Neuronal stem cell (in vitro differentiated cells): ENCODE measurements at regions not wholly inside any gene's neighbourhood (a gene's known extent, or its start where the extent isn't known, plus 50 kb on each side); places are given as distances from the start of the nearest gene placed in this dataset.
"Not testable (repeated sequence)": the region's sequence is repeated elsewhere in the genome, so short reads cannot be mapped to it uniquely, and the experiment has no call there.

ENCODE experiments used
- DNase-seq: peaks from one replicate; pipeline ENCODE4 v3.0.0-alpha.2; 2013; ENCODE audit warnings: low spot score
- H2AFZ ChIP-seq: one replicate; pipeline ENCODE4 v1.6.1; 2013; ENCODE audit warnings: mild to moderate bottlenecking, low read length, inconsistent platforms
- H2AK5ac ChIP-seq: 2 replicates; pipeline ENCODE4 v1.6.1; 2013; ENCODE audit warnings: low read depth, mild to moderate bottlenecking, inconsistent platforms, low read length, moderate library complexity, mixed read lengths
- H2BK120ac ChIP-seq: 2 replicates; pipeline ENCODE4 v1.6.1; 2013; ENCODE audit warnings: low read depth, mild to moderate bottlenecking, inconsistent platforms, low read length, moderate library complexity, mixed read lengths
- H2BK12ac ChIP-seq: one replicate; pipeline ENCODE4 v1.6.1; 2013; ENCODE audit warnings: low read length, inconsistent platforms
- H2BK15ac ChIP-seq: 2 replicates; pipeline ENCODE4 v1.6.1; 2013; ENCODE audit warnings: mild to moderate bottlenecking, low read length, inconsistent platforms, mixed read lengths
- H2BK5ac ChIP-seq: one replicate; pipeline ENCODE4 v1.6.1; 2013; ENCODE audit warnings: inconsistent platforms, mild to moderate bottlenecking, low read length, moderate library complexity
- H3K14ac ChIP-seq: one replicate; pipeline ENCODE4 v1.6.1; 2013; ENCODE audit warnings: low read length, inconsistent platforms
- H3K18ac ChIP-seq: 2 replicates; pipeline ENCODE4 v1.6.1; 2013; ENCODE audit warnings: low read length, inconsistent platforms
- H3K23ac ChIP-seq: 2 replicates; pipeline ENCODE4 v1.6.1; 2013; ENCODE audit warnings: low read depth, mild to moderate bottlenecking, mixed read lengths, low read length, inconsistent platforms; ENCODE audit not compliant: poor library complexity
- H3K27ac ChIP-seq: replicated peaks from 3 replicates; pipeline ENCODE4 v1.5.1; 2013; ENCODE audit warnings: low read length, inconsistent platforms
- H3K27me3 ChIP-seq, 3 experiments: 2 replicates each; pipeline ENCODE4 v1.6.1; 2013; ENCODE audit warnings: low read length in 3 of 3, mild to moderate bottlenecking in 2 of 3, inconsistent platforms in 1 of 3, low read depth in 1 of 3, mixed read lengths in 1 of 3, moderate library complexity in 1 of 3; ENCODE audit not compliant: control insufficient read depth in 3 of 3, insufficient read depth in 3 of 3
- H3K36me3 ChIP-seq, 2 donors: replicated peaks in 1 of 2; 2 replicates each; pipeline ENCODE4 v1.6.1; 2013; ENCODE audit warnings: low read length in 2 of 2; ENCODE audit not compliant: control insufficient read depth in 2 of 2, insufficient read depth in 2 of 2
- H3K4ac ChIP-seq: 2 replicates; pipeline ENCODE4 v1.6.1; 2013; ENCODE audit warnings: inconsistent platforms, mild to moderate bottlenecking, low read length, moderate library complexity
- H3K4me1 ChIP-seq, 2 donors: 1 replicate in 1 of 2; 2 replicates in 1 of 2; pipeline ENCODE4 v1.6.1; 2013; ENCODE audit warnings: low read length in 2 of 2, low read depth in 1 of 2; ENCODE audit not compliant: control insufficient read depth in 2 of 2, insufficient read depth in 1 of 2
- H3K4me2 ChIP-seq: one replicate; pipeline ENCODE4 v1.6.1; 2013; ENCODE audit warnings: mild to moderate bottlenecking, low read length, inconsistent platforms; ENCODE audit not compliant: insufficient read depth, poor library complexity, severe bottlenecking
- H3K4me3 ChIP-seq, 2 donors: 2 replicates each; pipeline ENCODE4 v1.5.1; 2013; ENCODE audit warnings: low read length in 2 of 2, mild to moderate bottlenecking in 2 of 2, inconsistent platforms in 1 of 2, moderate library complexity in 1 of 2
- H3K79me1 ChIP-seq: one replicate; pipeline ENCODE4 v1.6.1; 2013; ENCODE audit warnings: low read depth, mild to moderate bottlenecking, inconsistent platforms, low read length, moderate library complexity
- H3K9ac ChIP-seq: one replicate; pipeline ENCODE4 v1.6.1; 2013; ENCODE audit warnings: mild to moderate bottlenecking, low read depth, low read length, inconsistent platforms; ENCODE audit not compliant: poor library complexity
- H3K9me3 ChIP-seq, 2 donors: replicated peaks in 1 of 2; 2 replicates each; pipeline versions ENCODE3 to v1.6.1; 2013; ENCODE audit warnings: low read length in 2 of 2, mild to moderate bottlenecking in 2 of 2, inconsistent platforms in 1 of 2, low read depth in 1 of 2, mixed read lengths in 1 of 2, moderate library complexity in 1 of 2; ENCODE audit not compliant: control insufficient read depth in 2 of 2, insufficient read depth in 1 of 2
- H4K8ac ChIP-seq: one replicate; pipeline ENCODE4 v1.6.1; 2013; ENCODE audit warnings: low read depth, mild to moderate bottlenecking, inconsistent platforms, low read length, moderate library complexity
- H4K91ac ChIP-seq: one replicate; pipeline ENCODE4 v1.6.1; 2013; ENCODE audit warnings: low read length, low read depth, mild to moderate bottlenecking, inconsistent platforms; ENCODE audit not compliant: poor library complexity
- WGBS, 2 donors: extraction: QIAGEN DNeasy Blood & Tissue Kit; methylation state at CpG; one replicate each; pipeline ENCODE4 v1.1.7; 2013; ENCODE audit warnings: missing lambda C conversion rate in 2 of 2, mixed read lengths in 1 of 2; ENCODE audit not compliant: insufficient read length in 2 of 2, insufficient replicate concordance in 1 of 2; ENCODE audit errors: extremely low coverage in 2 of 2; 5-methylcytosine and 5-hydroxymethylcytosine counted together

- no peak for DNase-seq
- Histone ChIP-seq H4K8ac (no peak overlapping the region), H3K36me3 (no peaks in the 10 kb centered on the region), H3K14ac (no peak overlapping the region), H3K18ac (no peak overlapping the region), H4K91ac (no peak overlapping the region), H3K4ac (no peak overlapping the region), H3K27me3 (no peaks in the 10 kb centered on the region), H2AFZ (no peak overlapping the region), H2BK120ac (no peak overlapping the region), H2AK5ac (no peak overlapping the region), H3K79me1 (no peaks in the 10 kb centered on the region), H2BK15ac (no peak overlapping the region), H3K23ac (no peak overlapping the region), H3K4me2 (no peak overlapping the region), H2BK12ac (no peak overlapping the region), H3K9ac (no peak overlapping the region), H3K4me3 (no peak overlapping the region), H3K4me1 (no peaks in the 10 kb centered on the region), H3K9me3 (no peaks in the 10 kb centered on the region), H3K27ac (no peak overlapping the region), H2BK5ac (no peak overlapping the region)
- WGBS, 2 donors, result no CpG with 5 or more reads among the region's 1 CpG
These were observed 116.0 kb downstream of the TTC6 start for GRCh38 chr14:37711356-37711830.

GRCh38 chr14:37711831-37712475 lies 116.5 kb downstream of the TTC6 start:
- H3K36me3 ChIP-seq, result no peaks in the 10 kb centered on the region
- no peak overlapping the region for H3K4me3 ChIP-seq
- H3K23ac ChIP-seq, result no peak overlapping the region
- no peak overlapping the region for H4K8ac ChIP-seq
- no peak overlapping the region for H3K4me2 ChIP-seq
- no peak for DNase-seq
- H3K9ac ChIP-seq, result no peak overlapping the region
- H3K14ac ChIP-seq, result no peak overlapping the region
- H3K27me3 ChIP-seq, result no peaks in the 10 kb centered on the region
- H3K4ac ChIP-seq, result no peak overlapping the region
- H2BK15ac ChIP-seq, result no peak overlapping the region
- no peaks in the 10 kb centered on the region for H3K4me1 ChIP-seq
- H2AFZ ChIP-seq, result no peak overlapping the region
- H2AK5ac ChIP-seq, result no peak overlapping the region
- no CpG with 5 or more reads among the region's 5 CpGs for WGBS, 2 donors
- no peak overlapping the region for H2BK12ac ChIP-seq
- no peak overlapping the region for H2BK5ac ChIP-seq
- H3K27ac ChIP-seq, result no peak overlapping the region
- H4K91ac ChIP-seq, result no peak overlapping the region
- H2BK120ac ChIP-seq, result no peak overlapping the region
- no peaks in the 10 kb centered on the region for H3K9me3 ChIP-seq
- H3K18ac ChIP-seq, result no peak overlapping the region
- no peaks in the 10 kb centered on the region for H3K79me1 ChIP-seq

GRCh38 chr14:37712476-37712860 lies 117.0 kb downstream of the TTC6 start:
- not testable (repeated sequence) for H4K91ac ChIP-seq, H4K8ac ChIP-seq, H2BK15ac ChIP-seq, H2BK120ac ChIP-seq, H3K27me3 ChIP-seq, H3K4me2 ChIP-seq, H3K14ac ChIP-seq, H2AFZ ChIP-seq, H3K27ac ChIP-seq, H3K4me1 ChIP-seq, H2BK5ac ChIP-seq, H3K18ac ChIP-seq, H3K9me3 ChIP-seq, H3K4me3 ChIP-seq, DNase-seq, H3K9ac ChIP-seq, H2AK5ac ChIP-seq, H3K36me3 ChIP-seq, H2BK12ac ChIP-seq, H3K23ac ChIP-seq, H3K4ac ChIP-seq, H3K79me1 ChIP-seq
- WGBS, 2 donors, result no CpG with 5 or more reads among the region's 3 CpGs

GRCh38 chr14:37712976-37713431 lies 117.6 kb downstream of the TTC6 start:
- H3K23ac ChIP-seq, result no peak overlapping the region
- H3K4ac ChIP-seq, result no peak overlapping the region
- no peak overlapping the region for H3K27ac ChIP-seq
- no peaks in the 10 kb centered on the region for H3K9me3 ChIP-seq
- H3K36me3 ChIP-seq, result no peaks in the 10 kb centered on the region
- H3K9ac ChIP-seq, result no peak overlapping the region
- H2AFZ ChIP-seq, result no peak overlapping the region
- H3K27me3 ChIP-seq, result no peaks in the 10 kb centered on the region
- H3K4me2 ChIP-seq, result no peak overlapping the region
- H4K91ac ChIP-seq, result no peak overlapping the region
- H2BK5ac ChIP-seq, result no peak overlapping the region
- no peak overlapping the region for H2AK5ac ChIP-seq
- no peak overlapping the region for H3K14ac ChIP-seq
- H3K4me3 ChIP-seq, result no peak overlapping the region
- no peaks in the 10 kb centered on the region for H3K79me1 ChIP-seq
- H4K8ac ChIP-seq, result no peak overlapping the region
- no CpG with 5 or more reads among the region's 3 CpGs for WGBS, 2 donors
- no peaks in the 10 kb centered on the region for H3K4me1 ChIP-seq
- H2BK12ac ChIP-seq, result no peak overlapping the region
- H2BK120ac ChIP-seq, result no peak overlapping the region
- H3K18ac ChIP-seq, result no peak overlapping the region
- H2BK15ac ChIP-seq, result no peak overlapping the region
- no peak for DNase-seq
